Upper lobe of right lung (tissue), 1 donor: ENCODE measurements at regions not wholly inside any gene's neighbourhood (a gene's known extent, or its start where the extent isn't known, plus 50 kb on each side); places are given as distances from the start of the nearest gene placed in this dataset.

Source experiments
- ATAC-seq: fragments of 200-7000 bp; cut with Tn5 transposase; one replicate; pipeline ENCODE4 v1.9.1; 2020; ENCODE audit warnings: mild to moderate bottlenecking, moderate library complexity
- DNase-seq: peaks from one replicate; pipeline ENCODE4 v3.0.0-alpha.2; 2020
- H3K27ac ChIP-seq: fragments of 200-600 bp; one replicate; pipeline ENCODE4 v1.8.0; 2022
- H3K27me3 ChIP-seq: fragments of 200-600 bp; one replicate; pipeline ENCODE4 v1.8.0; 2022; ENCODE audit warnings: mild to moderate bottlenecking
- H3K36me3 ChIP-seq: fragments of 200-600 bp; one replicate; pipeline ENCODE4 v1.8.0; 2022
- H3K4me1 ChIP-seq: fragments of 200-600 bp; one replicate; pipeline ENCODE4 v1.8.0; 2022
- H3K4me3 ChIP-seq: fragments of 200-600 bp; one replicate; pipeline ENCODE4 v1.8.0; 2022; ENCODE audit warnings: mild to moderate bottlenecking
- H3K9me3 ChIP-seq: fragments of 200-600 bp; one replicate; pipeline ENCODE4 v1.8.0; 2022
- CTCF ChIP-seq: fragments of 200-600 bp; IDR thresholded peaks from one replicate; pipeline ENCODE4 v1.8.0; 2022; ENCODE audit warnings: antibody characterized with exemption
- intact Hi-C: fragments of 100-400 bp; cut with DNase I; formaldehyde crosslinking; loops from one replicate; pipeline ENCODE4 v1.11.0; 2022
- donor health status: DM: no; HTN: yes; CAD: no; lungs with severe emphysema.

- H3K9me3 ChIP-seq = no peaks in the 10 kb centered on the region
- no peak for TF ChIP-seq CTCF
- DNase-seq (no peak), ATAC-seq (no peak)
- H3K4me1 ChIP-seq = no peaks in the 10 kb centered on the region
- H3K27ac ChIP-seq = no peak overlapping the region
- H3K36me3 ChIP-seq = no peaks in the 10 kb centered on the region
- H3K4me3 ChIP-seq = no peak overlapping the region
- H3K27me3 ChIP-seq = no peaks in the 10 kb centered on the region
- intact Hi-C loops = no loop called here
Observed at GRCh38 chr10:107440741-107441140, 276.2 kb upstream of the SORCS1 start.

GRCh38 chr10:107437921-107438320 is 273.4 kb upstream of the SORCS1 start:
- Histone ChIP-seq H3K9me3 (no peaks in the 10 kb centered on the region), H3K4me3 (no peak overlapping the region), H3K27me3 (no peaks in the 10 kb centered on the region), H3K36me3 (no peaks in the 10 kb centered on the region), H3K27ac (no peak overlapping the region), H3K4me1 (no peaks in the 10 kb centered on the region)
- TF ChIP-seq CTCF = no peak
- ATAC-seq = no peak
- no peak for DNase-seq
- intact Hi-C loops = no loop called here

- no peaks in the 10 kb centered on the region for H3K27me3 ChIP-seq
- DNase-seq (no peak), ATAC-seq (no peak)
- intact Hi-C loops = no loop called here
- no peaks in the 10 kb centered on the region for H3K36me3 ChIP-seq
- TF ChIP-seq CTCF = no peak
- H3K4me3 ChIP-seq = no peak overlapping the region
- H3K27ac ChIP-seq = no peak overlapping the region
- no peaks in the 10 kb centered on the region for H3K9me3 ChIP-seq
- H3K4me1 ChIP-seq = no peaks in the 10 kb centered on the region
Observed at GRCh38 chr10:107436568-107436967, 272.1 kb upstream of the SORCS1 start.

GRCh38 chr10:107434854-107435253 is 270.3 kb upstream of the SORCS1 start:
- no peaks in the 10 kb centered on the region for H3K9me3 ChIP-seq
- no peak overlapping the region for H3K27ac ChIP-seq
- H3K27me3 ChIP-seq = no peaks in the 10 kb centered on the region
- H3K4me3 ChIP-seq = no peak overlapping the region
- no peaks in the 10 kb centered on the region for H3K4me1 ChIP-seq
- TF ChIP-seq CTCF = no peak
- no peak for ATAC-seq
- DNase-seq = no peak
- H3K36me3 ChIP-seq = no peaks in the 10 kb centered on the region
- intact Hi-C loops = no loop called here

GRCh38 chr10:107434201-107434600 is 269.7 kb upstream of the SORCS1 start:
- Histone ChIP-seq H3K36me3 (no peaks in the 10 kb centered on the region), H3K4me3 (no peak overlapping the region), H3K27ac (no peak overlapping the region), H3K4me1 (no peaks in the 10 kb centered on the region), H3K9me3 (no peaks in the 10 kb centered on the region), H3K27me3 (no peaks in the 10 kb centered on the region)
- no peak for TF ChIP-seq CTCF
- ATAC-seq (no peak), DNase-seq (no peak)
- intact Hi-C loops = no loop called here

GRCh38 chr10:107433605-107434004 is 269.1 kb upstream of the SORCS1 start:
- Histone ChIP-seq H3K4me3 (no peak overlapping the region), H3K36me3 (no peaks in the 10 kb centered on the region), H3K4me1 (no peaks in the 10 kb centered on the region), H3K27ac (no peak overlapping the region), H3K27me3 (no peaks in the 10 kb centered on the region), H3K9me3 (no peaks in the 10 kb centered on the region)
- no peak for TF ChIP-seq CTCF
- intact Hi-C loops = no loop called here
- DNase-seq (no peak), ATAC-seq (no peak)
